IMR-90 (cell line): ENCODE measurements at regions not wholly inside any gene's neighbourhood (a gene's known extent, or its start where the extent isn't known, plus 50 kb on each side); places are given as distances from the start of the nearest gene placed in this dataset.

Source experiments
- ATAC-seq: fragments of 200-7000 bp; cut with Tn5 transposase; 2 replicates; pipeline ENCODE4 v1.9.1; 2020; ENCODE audit warnings: low read depth, mild to moderate bottlenecking, moderate library complexity
- BruUV-seq: library from RNA; stranded (reverse); fragments of 400-500 nt; replicated peaks from 2 replicates; lab custom pipeline; 2021; lab: Mats Ljungman, UMichigan
- CTCF ChIA-PET: fragments of 300-600 bp; formaldehyde crosslinking; extraction: SDS; loops from one replicate; lab custom pipeline; 2021; ENCODE audit warnings: antibody characterized with exemption; lab: Yijun Ruan, JAX
- POLR2A ChIA-PET: fragments of 300-600 bp; sonication (Branson Sonifier 250); formaldehyde crosslinking; loops from one replicate; lab custom pipeline; 2022; ENCODE audit warnings: antibody characterized with exemption; ENCODE audit not compliant: unreplicated experiment; lab: Charles Lee
- DNase-seq: peaks from one replicate; pipeline ENCODE4 v3.0.0; 2013
- H2AFZ ChIP-seq: replicated peaks from 2 replicates; pipeline ENCODE3; 2013; ENCODE audit warnings: low read length, mild to moderate bottlenecking; ENCODE audit not compliant: poor library complexity
- H2AK5ac ChIP-seq: 2 replicates; pipeline ENCODE4 v1.6.1; 2013; ENCODE audit warnings: low read depth, low read length, inconsistent platforms
- H2AK9ac ChIP-seq: replicated peaks from 2 replicates; pipeline ENCODE3; 2013; ENCODE audit warnings: mild to moderate bottlenecking, low read depth, low read length, moderate library complexity; ENCODE audit not compliant: poor library complexity
- H2BK120ac ChIP-seq: 2 replicates; pipeline ENCODE4 v1.6.1; 2013; ENCODE audit warnings: low read depth, low read length, inconsistent platforms
- H2BK15ac ChIP-seq: 3 replicates; pipeline ENCODE4 v1.6.1; 2013; ENCODE audit warnings: low read depth, low read length, inconsistent platforms
- H2BK20ac ChIP-seq: 2 replicates; pipeline ENCODE4 v1.6.1; 2013; ENCODE audit warnings: low read depth, mild to moderate bottlenecking, inconsistent platforms, low read length, moderate library complexity
- H2BK5ac ChIP-seq: 2 replicates; pipeline ENCODE4 v1.6.1; 2013; ENCODE audit warnings: mild to moderate bottlenecking, low read depth, low read length, inconsistent platforms; ENCODE audit not compliant: poor library complexity, severe bottlenecking
- H3K14ac ChIP-seq: replicated peaks from 2 replicates; pipeline ENCODE4 v1.6.1; 2013; ENCODE audit warnings: low read depth, low read length, inconsistent platforms
- H3K18ac ChIP-seq: 2 replicates; pipeline ENCODE4 v1.6.1; 2013; ENCODE audit warnings: low read depth, low read length, control low read depth
- H3K23ac ChIP-seq: 2 replicates; pipeline ENCODE4 v1.6.1; 2013; ENCODE audit warnings: low read depth, low read length, inconsistent platforms
- H3K27ac ChIP-seq: 2 replicates; pipeline ENCODE4 v1.5.1; 2013; ENCODE audit warnings: mild to moderate bottlenecking, control low read depth, low read length; ENCODE audit not compliant: insufficient read depth
- H3K27me3 ChIP-seq: 2 replicates; pipeline ENCODE4 v1.6.1; 2013; ENCODE audit warnings: low read length; ENCODE audit not compliant: control insufficient read depth, insufficient read depth
- H3K36me3 ChIP-seq: 2 replicates; pipeline ENCODE4 v1.6.1; 2013; ENCODE audit warnings: low read length, mixed read lengths; ENCODE audit not compliant: control insufficient read depth, insufficient read depth
- H3K4ac ChIP-seq: 2 replicates; pipeline ENCODE4 v1.6.1; 2013; ENCODE audit warnings: low read depth, low read length, inconsistent platforms
- H3K4me1 ChIP-seq: 2 replicates; pipeline ENCODE4 v1.6.1; 2013; ENCODE audit warnings: low read length, mixed read lengths; ENCODE audit not compliant: control insufficient read depth, insufficient read depth
- H3K4me2 ChIP-seq: 2 replicates; pipeline ENCODE4 v1.6.1; 2013; ENCODE audit warnings: low read depth, mild to moderate bottlenecking, control low read depth, low read length, moderate library complexity
- H3K4me3 ChIP-seq: 2 replicates; pipeline ENCODE4 v1.5.1; 2013; ENCODE audit warnings: low read depth, mild to moderate bottlenecking, control low read depth, low read length, moderate library complexity; ENCODE audit not compliant: insufficient read depth
- H3K56ac ChIP-seq: 2 replicates; pipeline ENCODE4 v1.6.1; 2013; ENCODE audit warnings: low read length, inconsistent platforms; ENCODE audit not compliant: insufficient read depth; ENCODE audit errors: extremely low read depth
- H3K79me1 ChIP-seq, 2 experiments: 2 replicates each; pipeline ENCODE4 v1.6.1; 2013; ENCODE audit warnings: low read length in 2 of 2, inconsistent platforms in 1 of 2, low read depth in 1 of 2
- H3K9ac ChIP-seq: 2 replicates; pipeline ENCODE4 v1.6.1; 2013; ENCODE audit warnings: low read depth, low read length, control low read depth
- H3K9me1 ChIP-seq: 2 replicates; pipeline ENCODE4 v1.6.1; 2013; ENCODE audit warnings: low read length, inconsistent platforms; ENCODE audit not compliant: insufficient read depth
- H3K9me3 ChIP-seq: 2 replicates; pipeline ENCODE4 v1.6.1; 2013; ENCODE audit warnings: low read length; ENCODE audit not compliant: control insufficient read depth, insufficient read depth
- H4K20me1 ChIP-seq: 2 replicates; pipeline ENCODE4 v1.6.1; 2013; ENCODE audit warnings: low read length, inconsistent platforms; ENCODE audit not compliant: insufficient read depth
- H4K5ac ChIP-seq: 2 replicates; pipeline ENCODE4 v1.6.1; 2013; ENCODE audit warnings: mild to moderate bottlenecking, low read depth, low read length, control low read depth
- H4K8ac ChIP-seq, 2 experiments: 2 replicates each; pipeline ENCODE4 v1.6.1; 2013; ENCODE audit warnings: low read depth in 2 of 2, low read length in 2 of 2, control low read depth in 1 of 2, inconsistent platforms in 1 of 2
- H4K91ac ChIP-seq: 2 replicates; pipeline ENCODE4 v1.6.1; 2013; ENCODE audit warnings: low read depth, low read length, inconsistent platforms; ENCODE audit not compliant: insufficient read depth
- CHD1 ChIP-seq: IDR thresholded peaks from 2 replicates; pipeline ENCODE4 v1.6.1; 2012; ENCODE audit warnings: low read depth, low read length, improper control_type of control experiment
- NFE2L2 ChIP-seq: fragments of 150-350 bp; IDR thresholded peaks from 2 replicates; pipeline ENCODE4 v1.6.1; 2016; ENCODE audit warnings: low read depth, mild to moderate bottlenecking, low read length
- RAD21 ChIP-seq: IDR thresholded peaks from 2 replicates; pipeline ENCODE4 v1.6.1; 2012; ENCODE audit warnings: low read length, improper control_type of control experiment
- SMC3 ChIP-seq: fragments of 150-350 bp; IDR thresholded peaks from 2 replicates; pipeline ENCODE4 v1.6.1; 2016; ENCODE audit warnings: low read depth, mild to moderate bottlenecking, antibody characterized with exemption, low read length, moderate library complexity
- WGBS, 2 experiments: methylation state at CpG; one replicate each; pipeline versions ENCODE4 v1.1.5 to v1.1.7; 2013; ENCODE audit warnings: missing lambda C conversion rate in 2 of 2; ENCODE audit not compliant: insufficient read length in 1 of 2; ENCODE audit errors: extremely low coverage in 2 of 2; 5-methylcytosine and 5-hydroxymethylcytosine counted together
- dilution Hi-C: fragments of 300-500 bp; cut with HindIII; formaldehyde crosslinking; loops from one replicate; pipeline ENCODE4 v1.14.3; 2018; ENCODE audit warnings: low sequenced_read_pairs; ENCODE audit not compliant: unreplicated experiment
- in situ Hi-C: fragments of 300-500 bp; cut with MboI; formaldehyde crosslinking; loops from 3 replicates; pipeline ENCODE4 v1.14.3; 2019; ENCODE audit warnings: low sequenced_read_pairs, inconsistent platforms, mixed read lengths
- intact Hi-C: fragments of 100-400 bp; cut with micrococcal nuclease; formaldehyde crosslinking; loops from 2 replicates; pipeline ENCODE4 v1.10.0; 2022
- TF ChIP-seq, protein P1 (sequence below): fragments of 150-350 bp; IDR thresholded peaks from 2 replicates; pipeline ENCODE4 v1.6.1; 2017; ENCODE audit warnings: mild to moderate bottlenecking, antibody characterized with exemption, low read length, low read depth
- TF ChIP-seq, protein P2 (sequence below): conservative IDR thresholded peaks from 2 replicates; pipeline ENCODE4 v1.5.1; 2012; ENCODE audit warnings: mild to moderate bottlenecking, low read depth, low read length, improper control_type of control experiment

DNA sequence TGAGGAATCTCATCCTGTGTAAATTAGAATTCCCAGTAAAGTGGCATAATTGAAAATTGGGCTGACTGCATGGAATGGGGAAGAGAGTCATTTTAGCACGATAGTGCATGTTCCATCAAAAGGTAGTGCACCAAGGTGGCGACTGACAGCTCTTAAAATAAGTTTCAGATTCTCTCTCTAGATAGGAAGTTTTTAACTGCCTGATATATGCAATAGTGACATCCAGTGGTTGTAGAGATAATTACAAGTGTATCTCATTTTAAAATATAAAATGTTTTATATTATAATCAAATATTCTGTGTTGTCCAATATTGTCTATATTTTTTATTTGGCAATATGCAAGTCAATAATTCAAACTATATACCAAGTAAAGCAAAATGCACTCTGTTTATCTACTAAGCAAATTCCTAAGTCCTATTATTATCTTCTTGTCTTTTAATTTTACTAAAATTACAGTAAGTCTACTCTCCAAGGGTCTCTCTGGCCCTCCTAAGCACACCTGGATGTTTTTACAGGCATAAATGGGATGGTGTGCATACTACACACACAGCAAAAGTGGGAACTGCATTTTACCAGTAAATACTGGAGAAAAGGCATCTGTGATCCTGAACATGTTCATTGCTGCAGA is 397.7 kb upstream of the HNRNPA3 start:
- no peak overlapping the region for H2BK15ac ChIP-seq
- TF ChIP-seq RAD21 = peak; percentile 34
- TF ChIP-seq, protein P1, sequence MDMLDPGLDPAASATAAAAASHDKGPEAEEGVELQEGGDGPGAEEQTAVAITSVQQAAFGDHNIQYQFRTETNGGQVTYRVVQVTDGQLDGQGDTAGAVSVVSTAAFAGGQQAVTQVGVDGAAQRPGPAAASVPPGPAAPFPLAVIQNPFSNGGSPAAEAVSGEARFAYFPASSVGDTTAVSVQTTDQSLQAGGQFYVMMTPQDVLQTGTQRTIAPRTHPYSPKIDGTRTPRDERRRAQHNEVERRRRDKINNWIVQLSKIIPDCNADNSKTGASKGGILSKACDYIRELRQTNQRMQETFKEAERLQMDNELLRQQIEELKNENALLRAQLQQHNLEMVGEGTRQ = no peak
- no peak for TF ChIP-seq CHD1
- TF ChIP-seq SMC3 = peak; percentile 33; the same call in 1 of the 2 replicates
- no peak for TF ChIP-seq NFE2L2
- TF ChIP-seq, protein P2, sequence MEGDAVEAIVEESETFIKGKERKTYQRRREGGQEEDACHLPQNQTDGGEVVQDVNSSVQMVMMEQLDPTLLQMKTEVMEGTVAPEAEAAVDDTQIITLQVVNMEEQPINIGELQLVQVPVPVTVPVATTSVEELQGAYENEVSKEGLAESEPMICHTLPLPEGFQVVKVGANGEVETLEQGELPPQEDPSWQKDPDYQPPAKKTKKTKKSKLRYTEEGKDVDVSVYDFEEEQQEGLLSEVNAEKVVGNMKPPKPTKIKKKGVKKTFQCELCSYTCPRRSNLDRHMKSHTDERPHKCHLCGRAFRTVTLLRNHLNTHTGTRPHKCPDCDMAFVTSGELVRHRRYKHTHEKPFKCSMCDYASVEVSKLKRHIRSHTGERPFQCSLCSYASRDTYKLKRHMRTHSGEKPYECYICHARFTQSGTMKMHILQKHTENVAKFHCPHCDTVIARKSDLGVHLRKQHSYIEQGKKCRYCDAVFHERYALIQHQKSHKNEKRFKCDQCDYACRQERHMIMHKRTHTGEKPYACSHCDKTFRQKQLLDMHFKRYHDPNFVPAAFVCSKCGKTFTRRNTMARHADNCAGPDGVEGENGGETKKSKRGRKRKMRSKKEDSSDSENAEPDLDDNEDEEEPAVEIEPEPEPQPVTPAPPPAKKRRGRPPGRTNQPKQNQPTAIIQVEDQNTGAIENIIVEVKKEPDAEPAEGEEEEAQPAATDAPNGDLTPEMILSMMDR = peak; percentile 52
- H3K27ac ChIP-seq = no peak overlapping the region
- no peak overlapping the region for H3K9ac ChIP-seq
- H3K4me2 ChIP-seq = peak overlapping the region; percentile 62; the same call in 1 of the 2 replicates
- no peak overlapping the region for H4K8ac ChIP-seq
- no peak overlapping the region for H3K18ac ChIP-seq
- DNase-seq (peak; percentile 26), ATAC-seq (peak; percentile 66)
- H3K27me3 ChIP-seq = peaks cover under 1% of the 10 kb centered on the region; the same call in 1 of the 2 replicates
- POLR2A ChIA-PET = no interaction called here
- no peaks in the 10 kb centered on the region for H4K20me1 ChIP-seq
- no peak overlapping the region for H4K91ac ChIP-seq
- no peak overlapping the region for H2BK120ac ChIP-seq
- intact Hi-C loops = loop anchor here (1.0 to 2.0 kb wide), 3 partner anchors 332 to 688 kb away; no protein-coding TSS in a partner anchor
- H2AFZ ChIP-seq = no peak overlapping the region
- no peaks in the 10 kb centered on the region for H3K79me1 ChIP-seq
- no peak overlapping the region for H3K4ac ChIP-seq
- H3K9me1 ChIP-seq = no peaks in the 10 kb centered on the region
- H3K36me3 ChIP-seq = no peaks in the 10 kb centered on the region
- H3K9me3 ChIP-seq = no peaks in the 10 kb centered on the region
- BruUV-seq = no TSS peak
- WGBS, 2 experiments = no CpG with 5 or more reads among the region's 2 CpGs
- H2AK9ac ChIP-seq = no peak overlapping the region
- no peak overlapping the region for H4K5ac ChIP-seq
- CTCF ChIA-PET = interaction anchor here (0.6 to 2.5 kb wide), 8 partner anchors 10 to 687 kb away, joined by 3 to 13 read pairs (median 4); no protein-coding TSS in a partner anchor
- in situ Hi-C loops = loop anchor here (5.0 kb wide), 1 partner anchor 688 kb away; the partner anchor contains the start of gene HOXD8
- H3K14ac ChIP-seq = no peak overlapping the region
- H2BK20ac ChIP-seq = no peak overlapping the region
- H2AK5ac ChIP-seq = no peak overlapping the region
- H3K4me1 ChIP-seq = no peaks in the 10 kb centered on the region
- no peak overlapping the region for H3K56ac ChIP-seq
- H3K23ac ChIP-seq = no peak overlapping the region
- no peak overlapping the region for H3K4me3 ChIP-seq
- no peak overlapping the region for H2BK5ac ChIP-seq
- dilution Hi-C loops = no loop called here
